Lung (tissue), 11 donors: ENCODE measurements at regions not wholly inside any gene's neighbourhood (a gene's known extent, or its start where the extent isn't known, plus 50 kb on each side); places are given as distances from the start of the nearest gene placed in this dataset.

Experiments
- ATAC-seq: fragments of 200-7000 bp; cut with Tn5 transposase; one replicate; pipeline ENCODE4 v1.9.1; 2020; ENCODE audit warnings: moderate number of reproducible peaks; ENCODE audit not compliant: insufficient read depth, low FRiP score
- DNase-seq, 3 donors: peaks; one replicate each; pipeline ENCODE4 v3.0.0-alpha.2; 2013 to 2017
- H3K27ac ChIP-seq, 2 donors: one replicate each; pipeline ENCODE4 v1.5.1; 2013; ENCODE audit warnings: mild to moderate bottlenecking in 2 of 2, moderate library complexity in 2 of 2, control low read depth in 1 of 2, inconsistent platforms in 1 of 2, low read depth in 1 of 2, low read length in 1 of 2
- H3K27me3 ChIP-seq, 3 donors: one replicate each; pipeline ENCODE4 v1.5.1; 2013; ENCODE audit warnings: low read length in 2 of 3; ENCODE audit not compliant: control insufficient read depth in 3 of 3, insufficient read depth in 3 of 3
- H3K36me3 ChIP-seq, 4 donors: one replicate each; pipeline ENCODE4 v1.5.1; 2013; ENCODE audit warnings: low read length in 4 of 4, mild to moderate bottlenecking in 1 of 4, moderate library complexity in 1 of 4; ENCODE audit not compliant: control insufficient read depth in 4 of 4, insufficient read depth in 4 of 4
- H3K4me1 ChIP-seq, 5 donors: one replicate each; pipeline ENCODE4 v1.5.1; 2013; ENCODE audit warnings: low read length in 5 of 5, mild to moderate bottlenecking in 2 of 5, moderate library complexity in 1 of 5; ENCODE audit not compliant: control insufficient read depth in 5 of 5, insufficient read depth in 5 of 5
- H3K4me3 ChIP-seq: one replicate; pipeline ENCODE4 v1.5.1; 2013; ENCODE audit warnings: mild to moderate bottlenecking, control low read depth, moderate library complexity
- H3K9ac ChIP-seq, 2 donors: one replicate each; pipeline ENCODE4 v1.5.1; 2013; ENCODE audit warnings: low read length in 2 of 2, control low read depth in 1 of 2; ENCODE audit not compliant: insufficient read depth in 1 of 2
- H3K9me3 ChIP-seq, 4 donors: one replicate each; pipeline ENCODE4 v1.5.1; 2013; ENCODE audit warnings: low read length in 3 of 4, mild to moderate bottlenecking in 1 of 4, moderate library complexity in 1 of 4; ENCODE audit not compliant: control insufficient read depth in 4 of 4, insufficient read depth in 3 of 4
- WGBS, 2 donors: extraction: QIAGEN DNeasy Blood & Tissue Kit; methylation state at CpG; one replicate each; pipeline ENCODE4 v1.1.7; 2013; 5-methylcytosine and 5-hydroxymethylcytosine counted together
- TF ChIP-seq, protein P1 (sequence below): IDR thresholded peaks from 2 replicates; pipeline ENCODE4 v1.5.1; 2012; ENCODE audit warnings: mild to moderate bottlenecking; ENCODE audit errors: control extremely low read depth, extremely low read depth
- donor health status: control.
- donor health status: control.
- donor health status: Bipolar disorder and iron deficiency.
- donor health status: healthy.
- donor health status: DM: yes; HTN: yes; CAD: no.

DNA sequence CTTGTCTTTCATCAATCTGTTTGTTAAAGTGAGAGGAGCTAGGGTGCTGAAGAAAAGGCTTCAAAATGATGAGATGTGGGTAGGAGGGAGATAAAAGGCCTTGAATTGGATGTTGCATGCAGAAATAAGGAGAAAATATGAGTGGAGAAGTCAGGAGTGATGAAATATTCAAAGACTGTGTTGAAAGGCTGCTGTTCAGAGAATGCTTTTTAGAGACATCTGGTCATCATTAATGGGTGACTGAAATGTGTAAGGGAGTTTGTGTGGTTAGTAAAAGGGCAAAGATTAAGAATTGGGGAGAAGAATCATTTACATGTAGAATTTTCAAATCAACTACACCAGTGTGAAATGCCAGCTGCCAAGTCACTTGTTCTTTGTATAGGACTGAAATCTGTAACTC is 383.9 kb downstream of the MAT2B start:
- H3K27ac ChIP-seq: no peak overlapping the region
- no peaks in the 10 kb centered on the region for H3K36me3 ChIP-seq
- no peaks in the 10 kb centered on the region for H3K4me1 ChIP-seq
- H3K27me3 ChIP-seq: no peaks in the 10 kb centered on the region
- H3K9ac ChIP-seq: no peak overlapping the region
- no peak overlapping the region for H3K4me3 ChIP-seq
- DNase-seq (no peak), ATAC-seq (no peak)
- TF ChIP-seq, protein P1, sequence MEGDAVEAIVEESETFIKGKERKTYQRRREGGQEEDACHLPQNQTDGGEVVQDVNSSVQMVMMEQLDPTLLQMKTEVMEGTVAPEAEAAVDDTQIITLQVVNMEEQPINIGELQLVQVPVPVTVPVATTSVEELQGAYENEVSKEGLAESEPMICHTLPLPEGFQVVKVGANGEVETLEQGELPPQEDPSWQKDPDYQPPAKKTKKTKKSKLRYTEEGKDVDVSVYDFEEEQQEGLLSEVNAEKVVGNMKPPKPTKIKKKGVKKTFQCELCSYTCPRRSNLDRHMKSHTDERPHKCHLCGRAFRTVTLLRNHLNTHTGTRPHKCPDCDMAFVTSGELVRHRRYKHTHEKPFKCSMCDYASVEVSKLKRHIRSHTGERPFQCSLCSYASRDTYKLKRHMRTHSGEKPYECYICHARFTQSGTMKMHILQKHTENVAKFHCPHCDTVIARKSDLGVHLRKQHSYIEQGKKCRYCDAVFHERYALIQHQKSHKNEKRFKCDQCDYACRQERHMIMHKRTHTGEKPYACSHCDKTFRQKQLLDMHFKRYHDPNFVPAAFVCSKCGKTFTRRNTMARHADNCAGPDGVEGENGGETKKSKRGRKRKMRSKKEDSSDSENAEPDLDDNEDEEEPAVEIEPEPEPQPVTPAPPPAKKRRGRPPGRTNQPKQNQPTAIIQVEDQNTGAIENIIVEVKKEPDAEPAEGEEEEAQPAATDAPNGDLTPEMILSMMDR: no peak
- no peaks in the 10 kb centered on the region for H3K9me3 ChIP-seq

DNA sequence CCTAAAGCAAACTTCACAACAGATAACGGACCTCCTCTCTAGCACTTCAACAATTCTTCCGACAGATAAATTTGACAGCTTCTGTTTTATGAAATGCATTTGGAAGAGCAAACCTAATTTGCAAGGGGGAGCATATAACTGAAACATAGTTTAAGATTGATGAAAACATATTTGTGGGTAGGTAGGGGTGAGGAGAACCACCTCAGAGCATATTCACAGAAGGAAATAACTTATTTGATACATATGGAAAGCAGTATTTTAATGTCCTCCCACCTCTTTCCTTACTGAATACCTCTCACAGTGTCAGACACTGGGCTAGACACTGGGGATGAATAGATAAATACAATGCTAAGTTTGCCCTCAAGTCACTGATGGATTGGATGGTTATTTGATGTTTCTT is 384.8 kb downstream of the MAT2B start:
- DNase-seq (no peak), ATAC-seq (no peak)
- no peak overlapping the region for H3K27ac ChIP-seq
- 73 to 81% methylated on average over 2 of the region's 2 CpGs for WGBS, 2 donors
- no peaks in the 10 kb centered on the region for H3K4me1 ChIP-seq
- no peak overlapping the region for H3K4me3 ChIP-seq
- H3K27me3 ChIP-seq: no peaks in the 10 kb centered on the region
- H3K9ac ChIP-seq: no peak overlapping the region
- H3K9me3 ChIP-seq: no peaks in the 10 kb centered on the region
- no peaks in the 10 kb centered on the region for H3K36me3 ChIP-seq
- TF ChIP-seq, protein P1: no peak

DNA sequence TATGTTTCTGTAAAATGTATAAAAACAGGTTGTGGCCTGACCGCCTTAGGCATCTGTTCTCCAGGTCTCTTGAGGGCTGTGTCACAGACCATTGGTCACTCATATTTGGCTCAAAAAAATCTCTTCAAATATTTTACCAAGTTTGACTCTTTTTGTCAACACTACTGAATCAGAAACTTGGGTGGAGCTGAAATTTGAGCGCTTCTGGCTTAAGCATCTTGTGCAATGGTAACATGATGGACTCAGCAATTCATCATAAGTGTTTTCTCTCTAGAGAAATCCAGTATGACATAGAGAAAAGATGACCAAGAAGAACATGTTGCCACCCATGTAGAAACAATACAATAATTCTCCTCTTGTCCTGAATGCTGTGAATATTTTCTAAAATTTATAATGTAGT is 387.9 kb downstream of the MAT2B start:
- WGBS, 2 donors: 89 to 97% methylated on average over 2 of the region's 2 CpGs
- Histone ChIP-seq H3K4me1 (no peaks in the 10 kb centered on the region), H3K36me3 (no peaks in the 10 kb centered on the region), H3K27ac (no peak overlapping the region), H3K9ac (no peak overlapping the region), H3K27me3 (no peaks in the 10 kb centered on the region), H3K9me3 (no peaks in the 10 kb centered on the region), H3K4me3 (no peak overlapping the region)
- ATAC-seq: no peak
- TF ChIP-seq, protein P1: no peak
- DNase-seq: no peak

DNA sequence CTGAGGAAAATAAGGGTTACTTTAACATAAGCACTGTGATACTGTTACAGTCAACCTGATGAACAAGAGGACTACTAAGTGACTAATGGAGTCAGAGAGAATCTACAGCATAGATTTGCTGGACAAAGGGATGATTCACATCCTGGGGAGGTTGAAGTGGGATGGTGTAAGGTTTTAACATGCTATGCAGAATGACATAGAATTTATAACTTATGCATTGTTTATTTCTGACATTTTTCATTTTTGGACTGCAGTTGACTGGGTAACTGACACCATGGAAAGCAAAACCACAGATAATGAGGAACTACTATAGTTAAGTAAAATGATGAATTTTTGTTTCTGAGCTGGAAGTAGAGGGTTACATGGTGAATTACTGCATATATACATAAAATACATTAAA is 389.2 kb downstream of the MAT2B start:
- Histone ChIP-seq H3K9ac (no peak overlapping the region), H3K27me3 (no peaks in the 10 kb centered on the region), H3K9me3 (no peaks in the 10 kb centered on the region), H3K36me3 (no peaks in the 10 kb centered on the region), H3K27ac (no peak overlapping the region), H3K4me3 (no peak overlapping the region), H3K4me1 (no peaks in the 10 kb centered on the region)
- DNase-seq (no peak), ATAC-seq (no peak)
- TF ChIP-seq, protein P1: no peak
